ENCODE measurements at regions not wholly inside any gene's neighbourhood (a gene's known extent, or its start where the extent isn't known, plus 50 kb on each side); places are given as distances from the start of the nearest gene placed in this dataset.

GRCh38 chr9:86599561-86599960 lies 245.4 kb upstream of the TUT7 start:
- Histone ChIP-seq H3K4me3 (ENCODE audit: low read length, poor library complexity, severe bottlenecking) (no peak overlapping the region), H3K36me3 (ENCODE audit: insufficient read depth, low read length) (no peaks in the 10 kb centered on the region), H3K9ac (ENCODE audit: low read depth, low read length, poor library complexity, severe bottlenecking) (no peak overlapping the region), H3F3A (ENCODE audit: low read depth) (no peaks in the 10 kb centered on the region), H3K4me1 (ENCODE audit: insufficient read depth, low read length, poor library complexity, severe bottlenecking) (no peaks in the 10 kb centered on the region), H3K27me3 (ENCODE audit: insufficient read depth, low read length, poor library complexity, severe bottlenecking) (no peaks in the 10 kb centered on the region), H3K79me2 (ENCODE audit: insufficient read depth, low read length) (no peaks in the 10 kb centered on the region), H3K9me3 (ENCODE audit: insufficient read depth, low read depth, low read length) (no peaks in the 10 kb centered on the region), H3K9me2 (replicated peaks; ENCODE audit: low read depth, low read length) (no peaks in the 10 kb centered on the region; the same call in 1 of the 2 replicates), H3K4me2 (ENCODE audit: low read depth, low read length, poor library complexity, severe bottlenecking) (no peak overlapping the region), H2AFZ (ENCODE audit: low read length) (no peak overlapping the region), H4K20me1 (ENCODE audit: insufficient read depth, low read length, poor library complexity, severe bottlenecking) (no peaks in the 10 kb centered on the region)
- TF ChIP-seq, protein P1, sequence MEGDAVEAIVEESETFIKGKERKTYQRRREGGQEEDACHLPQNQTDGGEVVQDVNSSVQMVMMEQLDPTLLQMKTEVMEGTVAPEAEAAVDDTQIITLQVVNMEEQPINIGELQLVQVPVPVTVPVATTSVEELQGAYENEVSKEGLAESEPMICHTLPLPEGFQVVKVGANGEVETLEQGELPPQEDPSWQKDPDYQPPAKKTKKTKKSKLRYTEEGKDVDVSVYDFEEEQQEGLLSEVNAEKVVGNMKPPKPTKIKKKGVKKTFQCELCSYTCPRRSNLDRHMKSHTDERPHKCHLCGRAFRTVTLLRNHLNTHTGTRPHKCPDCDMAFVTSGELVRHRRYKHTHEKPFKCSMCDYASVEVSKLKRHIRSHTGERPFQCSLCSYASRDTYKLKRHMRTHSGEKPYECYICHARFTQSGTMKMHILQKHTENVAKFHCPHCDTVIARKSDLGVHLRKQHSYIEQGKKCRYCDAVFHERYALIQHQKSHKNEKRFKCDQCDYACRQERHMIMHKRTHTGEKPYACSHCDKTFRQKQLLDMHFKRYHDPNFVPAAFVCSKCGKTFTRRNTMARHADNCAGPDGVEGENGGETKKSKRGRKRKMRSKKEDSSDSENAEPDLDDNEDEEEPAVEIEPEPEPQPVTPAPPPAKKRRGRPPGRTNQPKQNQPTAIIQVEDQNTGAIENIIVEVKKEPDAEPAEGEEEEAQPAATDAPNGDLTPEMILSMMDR (conservative IDR thresholded peaks at IDR 0.05; ENCODE audit: low read length) = no peak
- TF ChIP-seq EZH2phosphoT487 (IDR thresholded peaks at IDR 0.05; ENCODE audit: borderline replicate concordance) = no peak

DNA sequence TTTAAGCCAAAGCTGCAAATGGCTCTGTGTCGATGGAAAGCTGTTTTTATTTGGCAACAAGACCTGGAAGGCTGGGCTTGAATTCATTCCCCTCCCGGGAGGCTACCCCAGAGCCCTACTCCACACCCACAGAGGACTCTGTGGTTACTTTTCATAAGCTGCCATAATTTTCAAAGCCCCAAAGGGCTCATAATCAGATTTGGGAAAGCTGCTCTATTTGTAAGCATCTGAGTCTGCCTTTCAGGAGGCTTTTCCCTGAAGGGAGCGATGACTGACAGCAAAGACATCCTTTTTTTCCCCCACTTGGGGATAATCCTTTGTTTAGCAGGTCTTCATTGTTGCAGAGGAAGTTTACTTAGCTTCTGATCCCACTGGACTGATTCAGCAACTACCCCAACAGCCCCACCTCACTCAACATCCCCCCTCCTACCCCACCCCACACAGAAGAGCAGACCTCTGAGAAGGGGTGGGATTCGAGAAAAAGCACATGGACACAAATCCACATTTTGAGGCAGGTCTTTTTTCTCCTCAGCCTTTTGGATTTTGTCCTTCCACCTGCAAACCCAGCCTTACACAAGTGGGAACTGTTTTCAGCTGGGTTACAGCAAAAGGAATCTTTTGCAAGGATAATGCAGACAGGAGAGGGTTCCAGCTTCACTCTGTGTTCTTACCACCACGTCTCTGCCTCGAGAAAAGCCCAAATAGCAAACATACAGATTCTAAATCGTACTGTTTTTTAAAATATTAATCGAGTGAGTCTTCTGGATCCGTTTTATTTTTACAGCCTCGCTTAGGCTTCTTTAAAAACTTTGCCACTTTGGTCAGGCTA lies 244.4 kb upstream of the TUT7 start:
- H4K20me1 ChIP-seq (ENCODE audit: insufficient read depth, low read length, poor library complexity, severe bottlenecking) = no peaks in the 10 kb centered on the region
- H3K4me3 ChIP-seq (ENCODE audit: low read length, poor library complexity, severe bottlenecking) = no peak overlapping the region
- no peak overlapping the region for H3K4me2 ChIP-seq (ENCODE audit: low read depth, low read length, poor library complexity, severe bottlenecking)
- H3K4me1 ChIP-seq (ENCODE audit: insufficient read depth, low read length, poor library complexity, severe bottlenecking) = no peaks in the 10 kb centered on the region
- no peak overlapping the region for H2AFZ ChIP-seq (ENCODE audit: low read length)
- no peaks in the 10 kb centered on the region for H3K9me3 ChIP-seq (ENCODE audit: insufficient read depth, low read depth, low read length)
- H3F3A ChIP-seq (ENCODE audit: low read depth) = no peaks in the 10 kb centered on the region
- no peaks in the 10 kb centered on the region; the same call in 1 of the 2 replicates for H3K9me2 ChIP-seq (replicated peaks; ENCODE audit: low read depth, low read length)
- no peaks in the 10 kb centered on the region for H3K36me3 ChIP-seq (ENCODE audit: insufficient read depth, low read length)
- no peak overlapping the region for H3K9ac ChIP-seq (ENCODE audit: low read depth, low read length, poor library complexity, severe bottlenecking)
- no peaks in the 10 kb centered on the region for H3K27me3 ChIP-seq (ENCODE audit: insufficient read depth, low read length, poor library complexity, severe bottlenecking)
- TF ChIP-seq EZH2phosphoT487 (IDR thresholded peaks at IDR 0.05; ENCODE audit: borderline replicate concordance) = no peak
- TF ChIP-seq, protein P1 (conservative IDR thresholded peaks at IDR 0.05; ENCODE audit: low read length) = no peak
- H3K79me2 ChIP-seq (ENCODE audit: insufficient read depth, low read length) = no peaks in the 10 kb centered on the region

DNA sequence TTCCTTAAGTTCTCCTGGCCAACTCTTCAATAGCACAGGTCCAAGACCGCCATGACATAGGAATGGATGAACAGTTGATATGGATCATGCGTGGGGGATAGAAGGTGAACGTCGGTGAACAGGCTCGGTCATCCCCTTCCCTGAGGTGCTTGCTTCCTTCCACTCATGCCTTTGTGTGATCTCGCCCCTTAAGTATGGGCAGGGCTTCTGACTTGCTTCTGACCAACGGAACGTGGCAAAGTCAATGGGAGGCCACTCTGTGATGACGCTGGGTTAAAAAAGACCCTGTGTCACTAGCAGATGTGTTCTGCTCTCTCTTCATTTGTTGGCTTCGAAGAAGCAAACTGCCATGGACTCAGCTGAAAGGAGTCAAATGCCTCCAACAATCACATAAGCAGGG lies 240.5 kb upstream of the TUT7 start:
- no peak for TF ChIP-seq EZH2phosphoT487 (IDR thresholded peaks at IDR 0.05; ENCODE audit: borderline replicate concordance)
- TF ChIP-seq, protein P1 (conservative IDR thresholded peaks at IDR 0.05; ENCODE audit: low read length) = no peak

More for the DNA sequence above, 240.5 kb upstream of the TUT7 start:
- Histone ChIP-seq H3K4me3 (ENCODE audit: low read length, poor library complexity, severe bottlenecking) (no peak overlapping the region), H3K9me3 (ENCODE audit: insufficient read depth, low read depth, low read length) (no peaks in the 10 kb centered on the region), H3K79me2 (ENCODE audit: insufficient read depth, low read length) (no peaks in the 10 kb centered on the region), H3K9ac (ENCODE audit: low read depth, low read length, poor library complexity, severe bottlenecking) (no peak overlapping the region), H3K36me3 (ENCODE audit: insufficient read depth, low read length) (no peaks in the 10 kb centered on the region), H3K27me3 (ENCODE audit: insufficient read depth, low read length, poor library complexity, severe bottlenecking) (no peaks in the 10 kb centered on the region), H3K9me2 (replicated peaks; ENCODE audit: low read depth, low read length) (no peaks in the 10 kb centered on the region; the same call in 1 of the 2 replicates), H3K4me1 (ENCODE audit: insufficient read depth, low read length, poor library complexity, severe bottlenecking) (no peaks in the 10 kb centered on the region), H3K4me2 (ENCODE audit: low read depth, low read length, poor library complexity, severe bottlenecking) (no peak overlapping the region), H2AFZ (ENCODE audit: low read length) (no peak overlapping the region), H3F3A (ENCODE audit: low read depth) (no peaks in the 10 kb centered on the region), H4K20me1 (ENCODE audit: insufficient read depth, low read length, poor library complexity, severe bottlenecking) (no peaks in the 10 kb centered on the region)

Measured in Loucy (cell line).